IPS-NIHi7 (cell line): ENCODE measurements at regions not wholly inside any gene's neighbourhood (a gene's known extent, or its start where the extent isn't known, plus 50 kb on each side); places are given as distances from the start of the nearest gene placed in this dataset.
"Not testable (repeated sequence)": the region's sequence is repeated elsewhere in the genome, so short reads cannot be mapped to it uniquely, and the experiment has no call there.

Source experiments
- DNase-seq: peaks from one replicate; pipeline ENCODE4 v3.0.0; 2012; ENCODE audit warnings: mixed read lengths; ENCODE audit errors: extremely low spot score

DNA sequence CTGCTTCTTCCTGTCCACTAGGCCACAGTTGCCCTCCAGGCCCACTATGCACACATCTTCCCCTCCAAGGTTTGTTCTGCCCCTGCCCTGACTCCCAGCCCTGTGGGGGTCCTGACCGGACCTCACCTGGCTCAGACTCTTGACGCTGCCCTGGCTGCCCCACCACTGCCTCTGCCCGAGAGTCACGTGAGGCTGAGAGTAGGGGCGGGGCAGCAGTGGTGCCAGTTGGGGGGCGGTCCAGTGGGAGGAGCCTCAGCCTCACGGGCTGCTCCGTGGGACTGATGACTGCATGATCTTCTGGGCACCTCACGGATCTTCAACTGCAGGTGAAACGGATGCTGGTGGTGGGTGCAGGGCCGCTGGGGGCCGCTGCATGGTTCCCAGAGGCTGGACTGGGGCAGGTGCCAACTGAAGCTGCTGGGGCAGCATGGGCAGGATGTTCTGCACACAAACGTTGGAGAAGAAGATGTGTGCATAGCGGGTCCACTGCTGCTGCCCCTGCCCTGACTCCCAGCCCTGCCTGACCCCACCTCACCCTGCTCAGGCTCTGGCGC is 77.6 kb downstream of the HHIPL2 start:
- not testable (repeated sequence) for DNase-seq

DNA sequence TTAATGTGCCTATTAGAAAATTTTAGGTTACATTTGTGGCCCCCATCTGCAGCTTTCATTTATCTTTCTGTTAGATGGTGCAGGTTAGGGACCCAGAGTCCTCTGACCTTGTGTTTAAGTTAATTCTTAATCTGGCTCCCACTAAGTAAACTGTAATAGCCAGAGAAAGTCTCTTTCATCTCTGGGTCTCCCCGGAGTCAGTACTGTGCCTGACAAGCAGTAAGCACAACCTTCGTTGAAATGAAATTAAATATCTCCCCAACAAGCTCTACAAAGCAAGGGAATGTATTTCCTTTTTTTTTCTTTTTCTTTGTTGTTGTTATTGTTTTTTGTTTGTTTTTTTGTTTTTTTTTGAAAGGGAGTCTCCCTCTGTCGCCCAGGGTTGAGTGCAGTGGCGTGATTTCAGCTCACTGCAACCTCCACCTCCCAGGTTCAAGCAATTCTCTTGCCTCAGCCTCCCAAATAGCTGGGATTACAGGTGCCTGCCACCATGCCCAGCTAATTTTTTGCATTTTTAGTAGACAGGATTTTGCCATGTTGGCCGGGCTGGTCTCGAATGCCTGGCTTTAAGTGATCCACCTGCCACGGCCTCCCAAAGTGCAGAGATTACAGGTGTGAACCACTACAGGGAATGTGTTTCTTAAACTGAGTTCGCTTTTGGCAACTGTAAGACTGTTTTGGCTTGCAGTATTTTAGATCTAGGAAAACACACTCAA is 81.6 kb downstream of the HHIPL2 start:
- no peak for DNase-seq

GRCh38 chr1:222465211-222466041 is 82.5 kb downstream of the HHIPL2 start:
- DNase-seq: peak; percentile 95

- DNase-seq: peak; percentile 68
Observed at GRCh38 chr1:222464841-222465210, 83.1 kb downstream of the HHIPL2 start.

DNA sequence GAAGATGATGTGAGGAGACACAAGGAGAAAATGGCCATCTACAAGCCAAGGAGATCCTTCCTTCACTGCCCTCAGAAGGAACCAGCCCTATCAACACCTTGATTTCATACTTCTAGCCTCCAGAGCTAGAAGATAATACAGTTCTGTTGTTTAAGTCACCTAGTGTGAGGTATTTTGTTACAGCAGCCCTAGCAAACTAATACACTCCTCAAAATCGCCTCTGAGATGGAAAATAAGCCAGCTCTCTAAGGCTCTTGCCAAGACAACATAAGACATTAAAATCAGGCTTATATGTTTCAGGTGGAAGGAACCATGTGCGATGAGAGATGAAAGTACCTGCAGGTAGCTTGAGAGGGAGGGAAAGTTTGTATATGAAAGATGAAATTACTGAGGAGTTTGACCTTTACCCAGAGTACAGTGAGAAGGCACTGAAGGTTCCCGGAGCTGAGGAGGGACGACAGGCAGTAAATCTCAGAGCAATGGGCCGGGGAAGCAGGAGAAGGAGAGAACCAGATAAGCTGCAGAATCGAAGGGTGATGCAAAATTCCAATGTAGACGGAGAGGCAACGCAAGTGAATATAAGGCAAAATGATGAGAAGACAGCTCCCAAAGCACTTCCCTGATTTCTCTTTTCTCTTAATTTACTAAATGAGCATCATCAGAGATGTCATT is 84.7 kb downstream of the HHIPL2 start:
- no peak for DNase-seq

GRCh38 chr1:222462601-222463000 is 85.3 kb downstream of the HHIPL2 start:
- no peak for DNase-seq

GRCh38 chr1:222461941-222462340 is 86.0 kb downstream of the HHIPL2 start:
- DNase-seq: no peak

DNA sequence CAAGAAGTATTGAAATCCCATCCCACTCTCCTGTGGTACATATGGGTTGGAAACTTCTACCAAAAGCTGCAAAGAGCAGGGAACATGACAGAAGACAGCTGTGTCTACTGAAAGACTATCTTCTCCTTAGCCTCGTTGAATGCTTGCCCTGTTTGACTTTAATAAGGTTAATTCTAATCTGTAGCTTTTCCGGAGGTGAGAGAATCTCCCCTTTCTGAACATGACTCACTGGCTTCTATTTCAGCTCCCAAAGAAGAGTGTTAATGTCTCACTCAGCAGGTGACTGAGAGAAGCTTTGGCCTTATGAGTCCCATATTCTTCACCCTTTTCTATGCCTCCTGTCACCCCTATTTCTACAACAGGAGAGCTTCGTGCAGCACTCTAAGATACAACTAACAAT is 88.3 kb downstream of the HHIPL2 start:
- no peak for DNase-seq

DNA sequence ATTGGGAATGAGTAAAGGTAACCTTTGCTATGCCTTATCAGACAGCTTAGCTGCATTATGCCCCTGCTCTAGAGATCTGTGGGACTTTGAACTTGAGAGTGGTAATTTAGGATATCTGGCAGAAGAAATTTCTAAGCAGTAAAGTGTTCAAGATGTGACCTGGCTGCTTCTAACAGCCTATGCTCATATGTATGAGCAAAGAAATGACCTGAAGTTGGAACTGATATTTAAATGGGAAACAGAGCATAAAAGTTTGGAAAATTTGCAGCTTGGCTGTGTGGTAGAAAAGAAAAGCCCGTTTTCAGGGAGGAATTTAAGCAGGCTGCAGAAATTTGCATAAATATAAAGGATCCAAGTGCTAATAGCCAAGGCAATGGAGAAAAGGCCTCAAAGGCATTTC is 90.4 kb downstream of the HHIPL2 start:
- DNase-seq: no peak

- no peak for DNase-seq
Observed at GRCh38 chr1:222457084-222457483, 90.8 kb downstream of the HHIPL2 start.

DNA sequence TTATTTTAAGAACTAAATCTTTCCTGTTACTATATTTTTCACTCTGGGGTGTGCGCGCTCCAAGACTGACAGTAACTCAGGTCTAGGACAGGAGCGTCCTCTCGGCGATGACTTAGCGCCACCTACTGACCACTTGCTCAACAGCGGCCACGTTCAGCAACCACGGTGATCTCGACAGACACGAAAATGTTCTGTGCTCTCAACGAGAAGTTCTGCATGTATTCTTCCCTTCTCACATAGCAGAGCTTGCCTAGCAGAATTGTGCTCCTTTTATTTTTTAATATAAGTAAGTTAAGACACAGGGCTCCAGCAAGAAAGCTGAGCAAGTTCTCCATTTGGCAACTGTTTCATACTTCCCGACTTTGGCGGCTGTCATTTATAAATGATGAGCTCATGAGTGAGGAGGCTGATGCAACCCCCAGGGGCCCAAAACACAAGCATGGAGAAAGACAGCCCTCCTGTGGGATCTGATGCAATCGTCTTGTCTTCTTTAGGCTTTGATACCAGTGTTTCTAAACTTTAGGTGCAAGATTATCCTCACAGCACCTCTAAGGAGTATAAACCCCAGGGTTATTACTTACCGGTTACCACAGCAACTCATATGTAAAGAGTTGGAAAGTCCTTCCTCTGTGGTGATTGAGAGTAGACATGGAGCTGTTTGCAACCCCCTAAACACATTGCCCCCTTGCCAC is 92.6 kb downstream of the HHIPL2 start:
- DNase-seq: peak; percentile 88

DNA sequence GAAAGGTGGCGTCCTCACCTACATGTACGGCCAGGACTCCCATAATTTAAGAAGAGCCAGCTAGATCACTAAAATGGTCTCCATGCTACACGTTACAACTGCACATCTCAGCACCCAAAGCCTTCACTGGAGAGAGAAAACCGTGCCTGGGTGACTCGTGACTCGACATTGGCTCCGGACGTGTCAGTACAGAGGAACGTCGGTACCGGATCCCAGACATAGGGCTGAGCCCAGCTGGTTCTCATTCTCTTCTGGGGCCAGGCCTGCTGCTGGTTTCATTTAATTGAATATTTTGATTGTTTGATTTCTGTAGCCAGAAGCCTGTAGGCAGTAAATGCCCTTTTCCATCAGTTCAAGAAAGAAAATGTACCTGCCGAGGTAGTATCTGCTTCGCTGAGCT is 93.1 kb downstream of the HHIPL2 start:
- DNase-seq: no peak

- no peak for DNase-seq
Observed at GRCh38 chr1:222454186-222454585, 93.7 kb downstream of the HHIPL2 start.

DNA sequence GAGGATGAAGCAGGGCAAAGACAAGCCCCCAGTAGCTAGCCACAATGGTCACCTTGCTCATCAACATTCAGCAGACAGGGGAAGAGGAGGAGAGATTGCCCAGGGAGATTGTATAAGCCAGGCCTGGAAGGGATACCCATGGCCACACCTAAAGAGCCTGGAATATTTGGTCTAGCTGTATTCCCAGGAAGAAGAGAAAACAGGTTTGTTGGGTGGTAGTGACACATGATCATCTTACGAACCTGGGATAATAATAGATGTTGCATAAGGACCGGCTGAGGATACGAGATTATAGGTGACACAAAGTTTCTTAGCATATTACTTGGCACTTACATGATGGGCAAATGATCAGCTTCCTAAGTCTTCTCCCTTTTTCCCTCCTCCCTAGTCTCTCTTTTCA is 95.9 kb downstream of the HHIPL2 start:
- no peak for DNase-seq

GRCh38 chr1:222443566-222443965 is 104.3 kb downstream of the HHIPL2 start:
- DNase-seq: no peak

DNA sequence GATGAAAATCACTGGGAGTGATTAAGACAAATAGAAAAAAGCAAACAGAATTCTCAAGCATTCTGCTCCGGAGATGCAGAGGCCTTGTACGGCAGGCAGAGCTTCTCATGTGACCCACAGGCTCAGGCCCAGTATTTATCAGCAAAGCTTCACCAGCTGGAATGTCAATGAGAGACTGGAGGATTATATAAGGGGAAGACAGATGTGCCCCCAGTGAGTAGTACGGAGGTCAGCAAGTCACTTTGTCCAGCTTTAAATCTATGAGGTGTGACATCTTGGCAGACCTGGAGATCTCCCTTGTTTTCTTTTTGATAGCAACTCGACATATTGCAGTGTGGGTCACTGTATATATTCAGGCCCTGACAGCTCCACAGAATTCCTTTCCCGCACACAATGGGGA is 106.8 kb downstream of the HHIPL2 start:
- no peak for DNase-seq

DNA sequence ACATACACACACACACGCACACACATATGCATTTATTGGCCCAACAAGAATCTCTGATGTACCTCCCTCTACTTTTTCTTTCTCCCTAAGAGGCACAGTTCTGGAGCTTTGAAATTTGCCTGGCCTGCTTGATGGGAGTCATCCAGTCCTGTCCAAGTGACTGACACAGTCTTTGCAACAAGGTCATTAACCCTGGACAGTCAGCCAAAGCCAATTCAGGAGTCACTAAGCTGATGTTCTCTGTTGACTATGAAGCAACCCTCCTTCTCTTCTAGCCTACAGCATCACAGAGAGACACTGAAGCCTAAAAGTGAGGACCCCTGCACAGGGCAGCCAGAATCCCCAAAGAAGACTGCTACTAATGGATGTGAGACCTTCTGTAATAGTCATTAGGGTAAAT is 123.1 kb downstream of the HHIPL2 start:
- no peak for DNase-seq

DNA sequence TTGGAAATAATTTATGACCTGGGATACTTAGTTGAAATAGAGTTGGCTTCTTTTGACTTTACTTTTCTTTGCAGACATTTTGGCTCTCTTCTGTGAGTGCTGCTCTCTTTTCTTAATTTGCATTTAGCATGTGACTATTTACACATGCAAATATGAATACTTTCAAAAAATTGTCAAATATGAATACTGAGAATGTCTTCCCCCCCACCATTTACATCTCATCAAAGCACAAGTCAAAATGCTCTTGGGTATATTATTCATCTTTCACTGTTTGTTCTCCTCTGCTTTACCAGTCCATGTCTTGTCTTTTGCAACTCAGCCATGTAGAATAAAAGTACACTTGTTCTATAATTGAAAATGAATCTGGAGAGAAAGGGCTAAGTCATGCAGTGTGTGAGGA is 126.5 kb downstream of the HHIPL2 start:
- no peak for DNase-seq

GRCh38 chr1:222420633-222421032 is 127.3 kb downstream of the HHIPL2 start:
- DNase-seq: no peak

- DNase-seq: no peak
Observed at GRCh38 chr1:222418654-222419053, 129.2 kb downstream of the HHIPL2 start.

- no peak for DNase-seq
Observed at GRCh38 chr1:222417264-222417663, 130.6 kb downstream of the HHIPL2 start.
